Natural killer cell (primary cell): ENCODE measurements at regions not wholly inside any gene's neighbourhood (a gene's known extent, or its start where the extent isn't known, plus 50 kb on each side); places are given as distances from the start of the nearest gene placed in this dataset.
"Not testable (repeated sequence)": the region's sequence is repeated elsewhere in the genome, so short reads cannot be mapped to it uniquely, and the experiment has no call there.

Source experiments
- ATAC-seq, 3 donors: fragments of 150-1000 bp in 2 of 3; fragments of 200-7000 bp in 1 of 3; cut with Tn5 transposase; 1 replicate in 1 of 3; 2 replicates in 2 of 3; pipeline ENCODE4 v1.10.0; 2021; ENCODE audit warnings: mild to moderate bottlenecking in 2 of 3, moderate library complexity in 2 of 3
- DNase-seq, 2 donors: peaks; one replicate each; pipeline versions ENCODE4 v3.0.0 to v3.0.0-alpha.2; 2013 to 2021; ENCODE audit warnings: mixed read lengths in 1 of 2
- H3K27ac ChIP-seq: one replicate; pipeline ENCODE4 v1.5.1; 2013; ENCODE audit warnings: mild to moderate bottlenecking, low read length
- H3K27me3 ChIP-seq: one replicate; pipeline ENCODE4 v1.6.1; 2013; ENCODE audit warnings: low read length; ENCODE audit not compliant: control insufficient read depth, insufficient read depth
- H3K36me3 ChIP-seq: one replicate; pipeline ENCODE4 v1.6.1; 2013; ENCODE audit warnings: low read length; ENCODE audit not compliant: control insufficient read depth, insufficient read depth
- H3K4me1 ChIP-seq: one replicate; pipeline ENCODE4 v1.6.1; 2013; ENCODE audit warnings: low read length; ENCODE audit not compliant: control insufficient read depth, insufficient read depth
- H3K4me3 ChIP-seq: one replicate; pipeline ENCODE4 v1.5.1; 2013; ENCODE audit warnings: low read length
- H3K9me3 ChIP-seq: one replicate; pipeline ENCODE4 v1.6.1; 2013; ENCODE audit warnings: low read length; ENCODE audit not compliant: control insufficient read depth, insufficient read depth
- H3K27ac Mint-ChIP-seq, 2 donors: one replicate each; pipeline ENCODE4 v1.8.0; 2022; ENCODE audit warnings: mild to moderate bottlenecking in 2 of 2, mixed read lengths in 2 of 2, moderate library complexity in 1 of 2
- H3K27me3 Mint-ChIP-seq, 2 donors: one replicate each; pipeline ENCODE4 v1.8.0; 2022; ENCODE audit warnings: low read depth in 2 of 2, mixed read lengths in 2 of 2
- H3K36me3 Mint-ChIP-seq: one replicate; pipeline ENCODE4 v1.8.0; 2022; ENCODE audit warnings: mixed read lengths
- H3K4me1 Mint-ChIP-seq, 2 donors: one replicate each; pipeline ENCODE4 v1.8.0; 2022; ENCODE audit warnings: mixed read lengths in 2 of 2
- H3K4me3 Mint-ChIP-seq: one replicate; pipeline ENCODE4 v1.8.0; 2022; ENCODE audit warnings: mild to moderate bottlenecking, moderate library complexity, mixed read lengths
- H3K9me3 Mint-ChIP-seq, 2 donors: one replicate each; pipeline ENCODE4 v1.8.0; 2022; ENCODE audit warnings: mixed read lengths in 2 of 2
- WGBS: methylation state at CpG from one replicate; pipeline ENCODE4 v1.1.7; 2013; ENCODE audit warnings: missing lambda C conversion rate; ENCODE audit not compliant: insufficient coverage; 5-methylcytosine and 5-hydroxymethylcytosine counted together
- intact Hi-C: fragments of 100-400 bp; cut with micrococcal nuclease; formaldehyde crosslinking; loops from one replicate; pipeline ENCODE4 v1.14.2; 2022
- TF ChIP-seq, protein P1 (sequence below): fragments of 200-600 bp; IDR thresholded peaks from one replicate; pipeline ENCODE4 v1.8.0; 2022; ENCODE audit warnings: antibody characterized with exemption

DNA sequence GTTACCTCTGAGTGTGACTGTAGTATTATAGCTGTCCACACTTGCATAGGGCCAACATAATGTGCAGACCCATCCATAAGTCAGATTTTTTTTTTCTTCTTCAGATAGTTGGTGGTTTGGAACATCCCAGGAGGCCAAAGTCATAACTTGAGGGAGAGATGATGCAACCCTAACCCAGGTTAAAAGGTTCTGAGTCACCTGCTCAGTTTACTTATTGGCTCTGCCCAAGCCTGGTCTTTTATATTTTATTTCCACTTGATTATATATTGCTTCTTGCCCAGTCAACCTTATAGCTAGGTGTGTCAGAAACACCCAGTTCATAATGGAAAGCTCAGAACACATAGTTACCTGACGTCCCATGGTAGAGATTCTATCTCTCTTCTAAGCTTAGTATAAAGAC is 113.1 kb upstream of the PCSK1 start:
- no peaks in the 10 kb centered on the region for H3K4me1 ChIP-seq
- H3K27ac Mint-ChIP-seq = no peak overlapping the region
- no peaks in the 10 kb centered on the region for H3K9me3 ChIP-seq
- TF ChIP-seq, protein P1, sequence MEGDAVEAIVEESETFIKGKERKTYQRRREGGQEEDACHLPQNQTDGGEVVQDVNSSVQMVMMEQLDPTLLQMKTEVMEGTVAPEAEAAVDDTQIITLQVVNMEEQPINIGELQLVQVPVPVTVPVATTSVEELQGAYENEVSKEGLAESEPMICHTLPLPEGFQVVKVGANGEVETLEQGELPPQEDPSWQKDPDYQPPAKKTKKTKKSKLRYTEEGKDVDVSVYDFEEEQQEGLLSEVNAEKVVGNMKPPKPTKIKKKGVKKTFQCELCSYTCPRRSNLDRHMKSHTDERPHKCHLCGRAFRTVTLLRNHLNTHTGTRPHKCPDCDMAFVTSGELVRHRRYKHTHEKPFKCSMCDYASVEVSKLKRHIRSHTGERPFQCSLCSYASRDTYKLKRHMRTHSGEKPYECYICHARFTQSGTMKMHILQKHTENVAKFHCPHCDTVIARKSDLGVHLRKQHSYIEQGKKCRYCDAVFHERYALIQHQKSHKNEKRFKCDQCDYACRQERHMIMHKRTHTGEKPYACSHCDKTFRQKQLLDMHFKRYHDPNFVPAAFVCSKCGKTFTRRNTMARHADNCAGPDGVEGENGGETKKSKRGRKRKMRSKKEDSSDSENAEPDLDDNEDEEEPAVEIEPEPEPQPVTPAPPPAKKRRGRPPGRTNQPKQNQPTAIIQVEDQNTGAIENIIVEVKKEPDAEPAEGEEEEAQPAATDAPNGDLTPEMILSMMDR = no peak
- no peaks in the 10 kb centered on the region for H3K9me3 Mint-ChIP-seq
- H3K36me3 Mint-ChIP-seq = no peaks in the 10 kb centered on the region
- ATAC-seq (no peak), DNase-seq (no peak)
- H3K4me3 Mint-ChIP-seq = no peak overlapping the region
- H3K36me3 ChIP-seq = no peaks in the 10 kb centered on the region
- WGBS = 83% methylated on average over 1 of the region's 1 CpG
- no peak overlapping the region for H3K4me3 ChIP-seq
- H3K27me3 ChIP-seq = peaks cover 3% of the 10 kb centered on the region
- H3K4me1 Mint-ChIP-seq = no peaks in the 10 kb centered on the region
- H3K27ac ChIP-seq = no peak overlapping the region
- peaks cover 9 to 29% of the 10 kb centered on the region in 2 donors for H3K27me3 Mint-ChIP-seq
- intact Hi-C loops = no loop called here

DNA sequence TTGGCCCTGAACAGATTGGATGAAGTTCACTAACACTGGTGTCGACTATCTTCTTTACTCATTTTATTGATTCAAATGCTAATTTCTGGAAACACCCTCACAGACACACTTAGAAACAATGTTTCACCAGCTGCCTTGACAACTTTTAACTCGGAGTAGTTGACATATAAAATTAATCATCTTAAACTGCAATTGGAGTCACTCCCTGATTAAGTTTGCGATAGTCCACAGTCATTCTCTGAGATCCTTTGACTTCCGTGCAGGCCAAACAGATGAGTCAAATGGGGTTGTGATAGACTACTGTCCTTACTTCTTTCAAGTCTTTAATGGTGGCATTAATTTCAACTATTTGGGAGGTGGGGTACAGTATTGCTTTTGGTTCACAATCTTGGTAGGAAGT is 114.4 kb upstream of the PCSK1 start:
- no peaks in the 10 kb centered on the region for H3K9me3 ChIP-seq
- DNase-seq (no peak), ATAC-seq (no peak)
- Mint-ChIP-seq H3K36me3 (no peaks in the 10 kb centered on the region), H3K27ac (no peak overlapping the region), H3K4me3 (no peak overlapping the region), H3K4me1 (no peaks in the 10 kb centered on the region), H3K9me3 (no peaks in the 10 kb centered on the region), H3K27me3 (peaks cover 12 to 34% of the 10 kb centered on the region in 2 donors)
- intact Hi-C loops = no loop called here
- TF ChIP-seq, protein P1 = no peak
- 92% methylated on average over 4 of the region's 4 CpGs for WGBS
- no peak overlapping the region for H3K4me3 ChIP-seq
- no peak overlapping the region for H3K27ac ChIP-seq
- peaks cover 3% of the 10 kb centered on the region for H3K27me3 ChIP-seq
- H3K36me3 ChIP-seq = no peaks in the 10 kb centered on the region
- no peaks in the 10 kb centered on the region for H3K4me1 ChIP-seq

DNA sequence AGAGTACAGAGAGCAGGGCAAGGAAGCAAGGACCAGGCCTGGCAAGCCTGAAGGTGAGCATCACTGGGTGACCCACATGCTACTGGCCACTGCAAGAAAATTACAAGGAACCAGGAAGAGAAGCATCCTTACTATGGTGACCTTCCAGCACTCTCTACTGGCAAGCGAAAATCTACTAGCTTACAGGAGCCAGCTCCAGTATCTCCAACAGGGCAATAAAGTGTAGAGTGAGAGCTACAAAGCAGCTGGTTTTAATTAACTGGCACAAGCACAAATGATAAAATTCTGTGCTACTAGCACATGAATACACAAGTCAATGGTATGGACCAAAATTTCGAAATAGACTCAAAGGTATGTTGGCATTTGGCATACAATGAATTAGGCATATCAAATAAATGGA is 113.3 kb upstream of the CAST start:
- TF ChIP-seq, protein P1 = no peak
- H3K36me3 Mint-ChIP-seq = no peaks in the 10 kb centered on the region
- Histone ChIP-seq H3K4me1 (no peaks in the 10 kb centered on the region), H3K27me3 (peaks cover 3% of the 10 kb centered on the region), H3K27ac (no peak overlapping the region), H3K4me3 (no peak overlapping the region), H3K36me3 (no peaks in the 10 kb centered on the region), H3K9me3 (no peaks in the 10 kb centered on the region)
- H3K27me3 Mint-ChIP-seq = peaks cover 12 to 44% of the 10 kb centered on the region in 2 donors
- DNase-seq (no peak), ATAC-seq (no peak)
- intact Hi-C loops = no loop called here
- H3K9me3 Mint-ChIP-seq = peaks cover 0 to 2% of the 10 kb centered on the region in 2 donors
- H3K4me1 Mint-ChIP-seq = no peaks in the 10 kb centered on the region
- no peak overlapping the region for H3K27ac Mint-ChIP-seq
- H3K4me3 Mint-ChIP-seq = no peak overlapping the region
- 83% methylated on average over 1 of the region's 2 CpGs for WGBS

- H3K9me3 Mint-ChIP-seq, H3K4me1 Mint-ChIP-seq, H3K4me3 Mint-ChIP-seq, DNase-seq, H3K9me3 ChIP-seq, H3K27me3 ChIP-seq, H3K36me3 Mint-ChIP-seq, intact Hi-C loops, H3K4me3 ChIP-seq, H3K36me3 ChIP-seq, ATAC-seq, H3K27ac ChIP-seq, H3K4me1 ChIP-seq, H3K27ac Mint-ChIP-seq: not testable (repeated sequence)
- peaks cover 6 to 15% of the 10 kb centered on the region in 2 donors for H3K27me3 Mint-ChIP-seq
- no CpG with 5 or more reads among the region's 2 CpGs for WGBS
These were observed 101.3 kb upstream of the CAST start for GRCh38 chr5:96560857-96561256.
